ENCODE measurements at regions not wholly inside any gene's neighbourhood (a gene's known extent, or its start where the extent isn't known, plus 50 kb on each side); places are given as distances from the start of the nearest gene placed in this dataset.

GRCh38 chr2:34567128-34567527 is 968.0 kb upstream of the FAM98A start:
- no peaks in the 10 kb centered on the region for H3K4me1 Mint-ChIP-seq (ENCODE audit: low read depth, unreplicated experiment)
- H3K27me3 Mint-ChIP-seq (ENCODE audit: unreplicated experiment) = no peaks in the 10 kb centered on the region
- intact Hi-C loops (cut with micrococcal nuclease; ENCODE audit: unreplicated experiment) = no loop called here

DNA sequence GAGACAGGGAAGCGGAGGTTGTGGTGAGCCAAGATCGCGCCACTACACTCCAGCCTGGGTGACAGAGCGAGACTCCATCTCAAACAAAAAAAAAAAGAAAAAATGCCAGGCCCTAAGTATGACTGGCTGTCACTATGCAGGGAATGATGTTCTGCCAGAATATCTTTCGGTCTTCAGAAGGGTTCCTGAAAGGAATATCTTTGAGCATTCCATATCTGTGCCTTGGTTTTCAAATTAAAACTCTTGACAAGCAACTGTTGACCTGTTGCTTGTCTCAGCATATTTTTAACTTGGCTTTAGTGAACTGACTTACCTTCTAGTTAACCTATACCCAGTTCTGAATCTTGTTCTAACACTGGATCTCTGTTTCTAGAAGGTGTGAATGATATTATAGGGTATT is 953.2 kb upstream of the FAM98A start:
- BruUV-seq (replicated peaks) = no TSS peak
- H3K9me3 Mint-ChIP-seq (ENCODE audit: low read depth, unreplicated experiment) = peaks cover 5% of the 10 kb centered on the region
- H3K36me3 Mint-ChIP-seq (ENCODE audit: insufficient read depth, unreplicated experiment) = no peaks in the 10 kb centered on the region
- intact Hi-C loops (cut with micrococcal nuclease; ENCODE audit: unreplicated experiment) = no loop called here
- no peaks in the 10 kb centered on the region for H3K4me1 Mint-ChIP-seq (ENCODE audit: low read depth, unreplicated experiment)
- no peaks in the 10 kb centered on the region for H3K27me3 Mint-ChIP-seq (ENCODE audit: unreplicated experiment)
- CTCF ChIA-PET = no interaction called here
- H3K27ac Mint-ChIP-seq (ENCODE audit: unreplicated experiment) = no peak overlapping the region
- no peak overlapping the region for H3K4me3 Mint-ChIP-seq (ENCODE audit: low read depth, unreplicated experiment)
- no peak for DNase-seq
- TF ChIP-seq CTCF (IDR thresholded peaks at IDR 0.05; ENCODE audit: unreplicated experiment) = no peak

More at GRCh38 chr2:34567128-34567527, 968.0 kb upstream of the FAM98A start:
- no peak for TF ChIP-seq CTCF (IDR thresholded peaks at IDR 0.05; ENCODE audit: unreplicated experiment)
- peaks cover 12% of the 10 kb centered on the region for H3K9me3 Mint-ChIP-seq (ENCODE audit: low read depth, unreplicated experiment)
- no peak overlapping the region for H3K4me3 Mint-ChIP-seq (ENCODE audit: low read depth, unreplicated experiment)
- H3K36me3 Mint-ChIP-seq (ENCODE audit: insufficient read depth, unreplicated experiment) = no peaks in the 10 kb centered on the region
- no peak overlapping the region for H3K27ac Mint-ChIP-seq (ENCODE audit: unreplicated experiment)
- BruUV-seq (replicated peaks) = no TSS peak
- CTCF ChIA-PET = no interaction called here
- DNase-seq = no peak

DNA sequence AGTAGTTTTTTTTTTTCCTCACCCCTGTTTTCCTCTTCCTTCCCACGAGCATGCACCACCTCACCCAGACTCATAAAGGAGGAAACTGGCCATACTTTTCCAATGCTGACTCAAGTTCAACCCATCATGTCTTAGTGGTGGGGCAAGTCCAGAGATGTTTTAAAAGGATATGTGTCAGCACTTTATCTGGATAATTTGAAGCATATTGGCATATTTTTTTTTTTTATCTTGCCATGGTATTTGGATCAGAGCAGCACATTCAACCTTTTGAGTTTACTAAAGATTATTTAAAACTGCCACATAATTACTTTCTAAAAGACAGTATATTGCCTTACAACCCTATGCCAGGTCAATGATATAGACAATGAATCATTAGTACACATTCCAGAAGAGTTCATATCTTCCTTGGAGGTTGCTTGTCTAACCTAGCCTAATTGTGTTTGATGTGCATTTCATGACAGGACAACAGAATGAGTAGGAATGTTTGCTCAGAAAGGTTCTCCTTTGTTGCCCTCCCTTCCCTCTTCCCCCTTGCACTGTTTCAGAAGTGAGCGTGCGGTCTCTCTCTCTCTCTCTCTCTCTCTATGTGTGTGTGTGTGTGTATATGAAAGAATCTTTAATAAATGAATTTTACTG is 950.7 kb upstream of the FAM98A start:
- no TSS peak for BruUV-seq (replicated peaks)
- DNase-seq = no peak
- CTCF ChIA-PET = no interaction called here
- TF ChIP-seq CTCF (IDR thresholded peaks at IDR 0.05; ENCODE audit: unreplicated experiment) = no peak
- no peak overlapping the region for H3K27ac Mint-ChIP-seq (ENCODE audit: unreplicated experiment)
- H3K36me3 Mint-ChIP-seq (ENCODE audit: insufficient read depth, unreplicated experiment) = no peaks in the 10 kb centered on the region
- H3K9me3 Mint-ChIP-seq (ENCODE audit: low read depth, unreplicated experiment) = peaks cover 14% of the 10 kb centered on the region
- H3K4me1 Mint-ChIP-seq (ENCODE audit: low read depth, unreplicated experiment) = no peaks in the 10 kb centered on the region
- intact Hi-C loops (cut with micrococcal nuclease; ENCODE audit: unreplicated experiment) = no loop called here
- H3K27me3 Mint-ChIP-seq (ENCODE audit: unreplicated experiment) = no peaks in the 10 kb centered on the region
- no peak overlapping the region for H3K4me3 Mint-ChIP-seq (ENCODE audit: low read depth, unreplicated experiment)

DNA sequence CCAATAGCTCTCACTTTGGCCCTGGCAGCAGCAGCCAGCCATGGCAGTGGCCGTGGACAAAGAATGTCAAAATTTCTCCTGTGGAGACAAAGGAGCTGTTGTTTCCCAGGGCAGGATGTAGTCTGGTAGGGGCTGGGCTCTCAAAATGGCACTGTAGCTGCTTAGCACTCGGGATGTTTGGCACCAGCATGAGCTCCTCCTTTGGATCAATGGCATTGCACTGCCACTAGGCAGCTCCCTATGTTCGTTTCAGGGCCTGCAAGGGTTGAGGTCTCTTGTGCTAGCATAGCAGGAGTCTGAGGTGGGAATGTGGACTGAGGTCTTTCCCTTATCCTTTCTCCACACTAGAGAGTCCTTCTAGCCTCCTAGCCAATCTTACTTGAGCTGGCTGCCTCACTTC is 948.8 kb upstream of the FAM98A start:
- DNase-seq = no peak
- H3K36me3 Mint-ChIP-seq (ENCODE audit: insufficient read depth, unreplicated experiment) = no peaks in the 10 kb centered on the region
- H3K27me3 Mint-ChIP-seq (ENCODE audit: unreplicated experiment) = no peaks in the 10 kb centered on the region
- H3K4me3 Mint-ChIP-seq (ENCODE audit: low read depth, unreplicated experiment) = no peak overlapping the region
- peaks cover 19% of the 10 kb centered on the region for H3K9me3 Mint-ChIP-seq (ENCODE audit: low read depth, unreplicated experiment)
- intact Hi-C loops (cut with micrococcal nuclease; ENCODE audit: unreplicated experiment) = no loop called here
- CTCF ChIA-PET = no interaction called here
- no peaks in the 10 kb centered on the region for H3K4me1 Mint-ChIP-seq (ENCODE audit: low read depth, unreplicated experiment)
- BruUV-seq (replicated peaks) = no TSS peak
- no peak for TF ChIP-seq CTCF (IDR thresholded peaks at IDR 0.05; ENCODE audit: unreplicated experiment)
- H3K27ac Mint-ChIP-seq (ENCODE audit: unreplicated experiment) = no peak overlapping the region
